GM23338 (cell line): ENCODE measurements at regions not wholly inside any gene's neighbourhood (a gene's known extent, or its start where the extent isn't known, plus 50 kb on each side); places are given as distances from the start of the nearest gene placed in this dataset.

Experiments
- ATAC-seq: fragments of 200-7000 bp; cut with Tn5 transposase; 3 replicates; pipeline ENCODE4 v1.9.1; 2020
- DNase-seq: peaks from one replicate; pipeline ENCODE4 v3.0.0-alpha.2; 2015; ENCODE audit warnings: low spot score
- H2AFZ ChIP-seq: fragments of 200-600 bp; sonication (generic); 2 replicates; pipeline ENCODE4 v1.8.0; 2016; ENCODE audit warnings: antibody characterized with exemption, mild to moderate bottlenecking, moderate library complexity
- H3F3A ChIP-seq: fragments of 200-600 bp; sonication (generic); replicated peaks from 2 replicates; pipeline ENCODE4 v1.8.0; 2017; ENCODE audit warnings: antibody characterized with exemption, mixed run types, low read depth
- H3K27ac ChIP-seq: fragments of 200-600 bp; sonication (generic); 2 replicates; pipeline ENCODE4 v1.6.1; 2016; ENCODE audit warnings: low read depth
- H3K27me3 ChIP-seq: fragments of 200-600 bp; sonication (generic); 2 replicates; pipeline ENCODE4 v1.8.0; 2016; ENCODE audit warnings: mild to moderate bottlenecking, mixed run types, moderate library complexity; ENCODE audit not compliant: insufficient read depth
- H3K36me3 ChIP-seq: fragments of 200-600 bp; sonication (generic); 2 replicates; pipeline ENCODE4 v1.8.0; 2016; ENCODE audit warnings: mild to moderate bottlenecking; ENCODE audit not compliant: insufficient read depth
- H3K4me1 ChIP-seq: fragments of 200-600 bp; sonication (generic); 2 replicates; pipeline ENCODE4 v1.8.0; 2016; ENCODE audit warnings: mild to moderate bottlenecking, moderate library complexity; ENCODE audit not compliant: insufficient read depth
- H3K4me2 ChIP-seq: fragments of 200-600 bp; sonication (generic); 2 replicates; pipeline ENCODE4 v1.7.1; 2017; ENCODE audit warnings: mixed run types
- H3K4me3 ChIP-seq: fragments of 200-600 bp; sonication (generic); 2 replicates; pipeline ENCODE4 v1.6.1; 2016; ENCODE audit warnings: mixed run types
- H3K79me2 ChIP-seq: fragments of 200-600 bp; sonication (generic); replicated peaks from 2 replicates; pipeline ENCODE4 v1.8.0; 2017; ENCODE audit warnings: mild to moderate bottlenecking; ENCODE audit not compliant: insufficient read depth
- H3K9me2 ChIP-seq: fragments of 200-600 bp; sonication (generic); 2 replicates; pipeline ENCODE4 v1.8.0; 2017; ENCODE audit not compliant: insufficient read depth
- H4K20me1 ChIP-seq: fragments of 200-600 bp; sonication (generic); replicated peaks from 2 replicates; pipeline ENCODE4 v1.8.0; 2017; ENCODE audit warnings: mild to moderate bottlenecking; ENCODE audit not compliant: insufficient read depth
- H3K27ac Mint-ChIP-seq: 2 replicates; pipeline ENCODE4 v1.8.0; 2020; ENCODE audit warnings: inconsistent platforms, mild to moderate bottlenecking, moderate library complexity, mixed read lengths
- H3K27me3 Mint-ChIP-seq: 3 replicates; pipeline ENCODE4 v1.8.0; 2022; ENCODE audit warnings: low read depth, mild to moderate bottlenecking, moderate library complexity, mixed read lengths, inconsistent platforms; ENCODE audit not compliant: insufficient read depth, poor library complexity
- H3K36me3 Mint-ChIP-seq: 3 replicates; pipeline ENCODE4 v1.8.0; 2021; ENCODE audit warnings: low read depth, mild to moderate bottlenecking, inconsistent platforms, moderate library complexity, mixed read lengths
- H3K4me1 Mint-ChIP-seq: 3 replicates; pipeline ENCODE4 v1.8.0; 2020; ENCODE audit warnings: mild to moderate bottlenecking, inconsistent platforms, mixed read lengths
- H3K4me3 Mint-ChIP-seq: 3 replicates; pipeline ENCODE4 v1.8.0; 2021; ENCODE audit warnings: moderate library complexity, mild to moderate bottlenecking, inconsistent platforms, mixed read lengths
- H3K9me3 Mint-ChIP-seq: 3 replicates; pipeline ENCODE4 v1.8.0; 2020; ENCODE audit warnings: moderate library complexity, mild to moderate bottlenecking, inconsistent platforms, mixed read lengths
- CREB1 ChIP-seq: fragments of 250-450 bp; sonication (Bioruptor Pico); IDR thresholded peaks from 2 replicates; pipeline ENCODE4 v1.5.0; 2020; ENCODE audit warnings: low read depth, mild to moderate bottlenecking, moderate library complexity
- CTCF ChIP-seq, 2 experiments: fragments of 200-600 bp in 1 of 2; sonication (generic) in 1 of 2; conservative IDR thresholded peaks; 2 replicates each; pipeline versions ENCODE4 v1.5.1 to v1.6.1; 2016 to 2017; ENCODE audit warnings: antibody characterized with exemption in 2 of 2, low read depth in 2 of 2, mild to moderate bottlenecking in 2 of 2, moderate library complexity in 1 of 2
- ETS1 ChIP-seq: IDR thresholded peaks from 2 replicates; pipeline ENCODE4 v1.6.1; 2016; ENCODE audit warnings: antibody characterized with exemption
- EZH2 ChIP-seq: fragments of 200-600 bp; sonication (generic); IDR thresholded peaks from one replicate; pipeline ENCODE4 v1.8.0; 2017; ENCODE audit warnings: antibody characterized with exemption, mild to moderate bottlenecking, low read depth; ENCODE audit not compliant: unreplicated experiment
- EZH2phosphoT487 ChIP-seq: fragments of 200-600 bp; sonication (generic); IDR thresholded peaks from one replicate; pipeline ENCODE4 v1.8.1; 2018; ENCODE audit warnings: antibody characterized with exemption; ENCODE audit not compliant: unreplicated experiment
- JUNB ChIP-seq: IDR thresholded peaks from one replicate; pipeline ENCODE4 v1.6.1; 2016; ENCODE audit warnings: antibody characterized with exemption; ENCODE audit not compliant: unreplicated experiment
- NANOG ChIP-seq: IDR thresholded peaks from 2 replicates; pipeline ENCODE4 v1.6.1; 2016; ENCODE audit warnings: antibody characterized with exemption, borderline replicate concordance
- POLR2AphosphoS5 ChIP-seq: IDR thresholded peaks from 2 replicates; pipeline ENCODE4 v1.6.1; 2016; ENCODE audit warnings: antibody characterized with exemption, low read depth
- STAT1 ChIP-seq: IDR thresholded peaks from one replicate; pipeline ENCODE4 v1.6.1; 2016; ENCODE audit warnings: antibody characterized with exemption; ENCODE audit not compliant: unreplicated experiment
- ZNF114 ChIP-seq: fragments of 250-450 bp; sonication (Bioruptor Pico); IDR thresholded peaks from 2 replicates; pipeline ENCODE4 v1.5.0; 2020; ENCODE audit warnings: mild to moderate bottlenecking, moderate library complexity
- ZNF331 ChIP-seq: fragments of 250-450 bp; sonication (Bioruptor Pico); IDR thresholded peaks from 2 replicates; pipeline ENCODE4 v1.5.0; 2020; ENCODE audit warnings: low read depth, mild to moderate bottlenecking, moderate library complexity
- ZNF462 ChIP-seq: fragments of 250-450 bp; sonication (Bioruptor Pico); IDR thresholded peaks from 2 replicates; pipeline ENCODE4 v1.5.0; 2020; ENCODE audit warnings: mild to moderate bottlenecking, moderate library complexity
- TF ChIP-seq, protein P1 (sequence below): IDR thresholded peaks from one replicate; pipeline ENCODE4 v1.6.1; 2018; ENCODE audit warnings: antibody characterized with exemption; ENCODE audit not compliant: unreplicated experiment

DNA sequence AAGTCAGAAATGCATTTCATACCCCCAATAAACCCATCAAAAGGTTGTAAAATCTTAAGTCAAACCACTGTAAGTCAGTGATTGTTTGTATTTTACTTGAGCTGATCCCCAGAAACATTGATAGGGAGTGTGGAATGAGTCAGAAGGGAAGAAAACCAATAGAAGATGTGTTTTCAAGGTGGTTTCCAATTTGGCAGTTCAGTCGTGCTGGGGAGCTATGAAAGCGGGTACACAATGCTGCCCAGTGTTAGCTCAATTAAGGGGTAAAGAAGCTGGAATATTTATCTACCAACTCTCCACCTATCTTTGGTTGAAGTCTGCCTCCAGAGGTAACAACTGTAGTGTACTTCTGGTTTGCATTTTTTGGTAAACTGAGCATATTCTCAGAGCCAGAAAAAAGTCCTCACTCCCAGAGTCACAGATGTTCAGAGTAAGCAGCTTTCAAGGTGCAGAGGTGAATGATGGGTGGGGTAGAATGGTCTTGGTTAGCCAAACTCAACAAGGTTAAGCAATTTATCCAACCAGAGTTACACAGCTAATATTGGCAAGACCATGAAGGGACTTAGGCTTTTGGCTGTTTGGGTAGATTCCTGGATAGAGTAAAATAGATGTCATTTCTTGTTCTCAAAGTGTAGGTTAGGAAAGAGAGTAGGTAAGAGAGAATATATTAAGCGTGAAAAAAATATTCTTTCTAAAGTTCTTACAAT, 202.9 kb upstream of the ADGRL2 start:
- Histone ChIP-seq H3K9me2 (no peaks in the 10 kb centered on the region), H2AFZ (peak overlapping the region; percentile 4; the same call in 1 of the 2 replicates), H3F3A (no peaks in the 10 kb centered on the region), H4K20me1 (no peaks in the 10 kb centered on the region), H3K4me1 (peaks cover 12% of the 10 kb centered on the region), H3K4me3 (no peak overlapping the region), H3K4me2 (no peak overlapping the region), H3K79me2 (no peaks in the 10 kb centered on the region), H3K27me3 (no peaks in the 10 kb centered on the region), H3K36me3 (no peaks in the 10 kb centered on the region), H3K27ac (no peak overlapping the region)
- Mint-ChIP-seq H3K36me3 (no peaks in the 10 kb centered on the region), H3K27ac (no peak overlapping the region), H3K9me3 (no peaks in the 10 kb centered on the region), H3K4me1 (peaks cover 11% of the 10 kb centered on the region), H3K4me3 (no peak overlapping the region), H3K27me3 (no peaks in the 10 kb centered on the region)
- no peak for TF ChIP-seq POLR2AphosphoS5
- TF ChIP-seq, protein P1, sequence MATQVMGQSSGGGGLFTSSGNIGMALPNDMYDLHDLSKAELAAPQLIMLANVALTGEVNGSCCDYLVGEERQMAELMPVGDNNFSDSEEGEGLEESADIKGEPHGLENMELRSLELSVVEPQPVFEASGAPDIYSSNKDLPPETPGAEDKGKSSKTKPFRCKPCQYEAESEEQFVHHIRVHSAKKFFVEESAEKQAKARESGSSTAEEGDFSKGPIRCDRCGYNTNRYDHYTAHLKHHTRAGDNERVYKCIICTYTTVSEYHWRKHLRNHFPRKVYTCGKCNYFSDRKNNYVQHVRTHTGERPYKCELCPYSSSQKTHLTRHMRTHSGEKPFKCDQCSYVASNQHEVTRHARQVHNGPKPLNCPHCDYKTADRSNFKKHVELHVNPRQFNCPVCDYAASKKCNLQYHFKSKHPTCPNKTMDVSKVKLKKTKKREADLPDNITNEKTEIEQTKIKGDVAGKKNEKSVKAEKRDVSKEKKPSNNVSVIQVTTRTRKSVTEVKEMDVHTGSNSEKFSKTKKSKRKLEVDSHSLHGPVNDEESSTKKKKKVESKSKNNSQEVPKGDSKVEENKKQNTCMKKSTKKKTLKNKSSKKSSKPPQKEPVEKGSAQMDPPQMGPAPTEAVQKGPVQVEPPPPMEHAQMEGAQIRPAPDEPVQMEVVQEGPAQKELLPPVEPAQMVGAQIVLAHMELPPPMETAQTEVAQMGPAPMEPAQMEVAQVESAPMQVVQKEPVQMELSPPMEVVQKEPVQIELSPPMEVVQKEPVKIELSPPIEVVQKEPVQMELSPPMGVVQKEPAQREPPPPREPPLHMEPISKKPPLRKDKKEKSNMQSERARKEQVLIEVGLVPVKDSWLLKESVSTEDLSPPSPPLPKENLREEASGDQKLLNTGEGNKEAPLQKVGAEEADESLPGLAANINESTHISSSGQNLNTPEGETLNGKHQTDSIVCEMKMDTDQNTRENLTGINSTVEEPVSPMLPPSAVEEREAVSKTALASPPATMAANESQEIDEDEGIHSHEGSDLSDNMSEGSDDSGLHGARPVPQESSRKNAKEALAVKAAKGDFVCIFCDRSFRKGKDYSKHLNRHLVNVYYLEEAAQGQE: no peak
- no peak for TF ChIP-seq STAT1
- no peak for TF ChIP-seq ZNF462
- no peak for TF ChIP-seq EZH2phosphoT487
- no peak for TF ChIP-seq ZNF331 (CRISPR knock-in tag)
- no peak for TF ChIP-seq EZH2
- TF ChIP-seq CTCF (conservative IDR thresholded peaks at IDR 0.05; ENCODE audit: low read depth in 2 of 2): no peak
- no peak for TF ChIP-seq NANOG
- TF ChIP-seq ETS1: no peak
- no peak for TF ChIP-seq JUNB
- TF ChIP-seq ZNF114 (CRISPR knock-in tag): no peak
- TF ChIP-seq CREB1: no peak
- DNase-seq: no peak
- no peak for ATAC-seq
